OCI-M2 (cell line): ENCODE measurements at regions not wholly inside any gene's neighbourhood (a gene's known extent, or its start where the extent isn't known, plus 50 kb on each side); places are given as distances from the start of the nearest gene placed in this dataset.
"Not testable (repeated sequence)": the region's sequence is repeated elsewhere in the genome, so short reads cannot be mapped to it uniquely, and the experiment has no call there.

Source experiments
- DNase-seq: peaks from one replicate; lab custom pipeline; 2025; ENCODE audit not compliant: unreplicated experiment; lab: John Stamatoyannopoulos, UW

DNA sequence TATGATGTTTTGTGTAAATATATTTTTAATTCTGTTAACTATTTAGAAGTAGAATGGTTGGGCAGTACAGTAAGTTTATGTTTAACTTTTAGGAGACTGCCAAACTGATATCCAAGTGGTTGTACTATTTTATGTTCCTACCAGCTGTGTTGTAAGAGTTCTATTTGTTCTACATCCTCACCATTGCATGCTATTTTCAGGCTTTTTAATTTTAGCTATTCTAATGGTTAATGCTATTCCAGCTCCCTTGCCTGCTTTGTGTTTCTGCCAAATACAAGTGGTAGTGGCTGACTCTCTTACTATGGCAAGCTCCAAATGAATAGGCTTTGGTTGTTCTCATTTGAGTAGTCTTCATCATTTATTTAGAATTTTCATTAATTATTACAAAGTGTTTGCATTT is 476.4 kb downstream of the KIF4B start:
- DNase-seq, result no peak

DNA sequence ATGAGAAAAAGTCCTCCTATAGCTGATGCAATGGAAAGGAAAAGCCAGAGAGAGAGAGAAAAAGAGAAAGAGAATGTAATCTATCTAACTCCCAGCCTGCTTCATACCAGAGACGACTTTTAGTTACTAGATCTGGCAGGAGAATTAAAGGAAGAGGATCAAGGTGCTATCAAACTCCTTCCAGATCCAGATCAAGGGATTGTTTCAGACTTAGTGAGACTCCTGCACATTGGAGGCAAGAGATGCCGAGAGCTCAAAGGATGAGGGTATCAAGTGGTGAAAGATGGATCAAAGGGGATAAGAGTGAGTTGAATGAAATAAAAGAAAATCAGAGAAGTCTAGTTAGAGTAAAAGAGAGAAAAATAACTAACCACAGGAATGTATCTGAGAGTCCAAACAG is 478.6 kb downstream of the KIF4B start:
- DNase-seq, result no peak

DNA sequence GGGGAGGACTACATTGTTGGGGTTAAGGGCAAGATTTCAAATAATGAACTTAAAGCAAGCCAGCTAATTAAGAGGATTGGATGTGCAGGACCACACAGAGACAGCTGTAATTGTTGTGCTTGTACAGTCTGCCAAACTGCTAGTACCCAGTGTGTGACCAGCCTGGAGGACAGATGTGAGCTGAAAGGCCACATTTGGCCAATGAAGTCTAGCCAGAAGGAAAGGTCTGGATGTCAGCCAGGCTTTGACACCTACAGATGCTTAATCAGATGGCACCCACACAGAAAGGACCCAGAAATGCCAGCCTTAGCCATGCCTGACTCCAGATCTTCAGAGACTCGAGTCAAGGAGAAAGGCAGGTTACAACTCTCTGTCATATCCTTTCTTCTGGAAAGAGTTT is 491.1 kb downstream of the KIF4B start:
- DNase-seq, result no peak

DNA sequence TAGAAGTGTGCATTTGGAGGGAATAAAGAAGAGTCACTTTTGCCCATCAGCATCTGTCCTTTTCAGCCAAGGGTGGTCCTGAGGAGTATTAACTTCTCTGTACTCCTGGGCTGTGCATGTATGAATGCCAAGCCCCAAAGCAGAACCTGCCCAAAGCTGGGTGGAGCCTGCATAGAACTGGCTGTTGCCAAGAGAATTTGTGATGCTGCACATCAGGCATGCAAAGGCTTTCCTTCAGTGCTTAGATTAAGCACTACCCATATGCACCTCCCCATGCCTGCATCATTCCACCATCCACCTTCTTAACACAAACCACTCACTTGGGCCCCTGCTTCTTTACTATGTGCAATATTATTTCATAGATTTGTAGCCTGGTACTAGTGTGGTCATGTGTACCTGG is 493.8 kb downstream of the KIF4B start:
- DNase-seq, result no peak

DNA sequence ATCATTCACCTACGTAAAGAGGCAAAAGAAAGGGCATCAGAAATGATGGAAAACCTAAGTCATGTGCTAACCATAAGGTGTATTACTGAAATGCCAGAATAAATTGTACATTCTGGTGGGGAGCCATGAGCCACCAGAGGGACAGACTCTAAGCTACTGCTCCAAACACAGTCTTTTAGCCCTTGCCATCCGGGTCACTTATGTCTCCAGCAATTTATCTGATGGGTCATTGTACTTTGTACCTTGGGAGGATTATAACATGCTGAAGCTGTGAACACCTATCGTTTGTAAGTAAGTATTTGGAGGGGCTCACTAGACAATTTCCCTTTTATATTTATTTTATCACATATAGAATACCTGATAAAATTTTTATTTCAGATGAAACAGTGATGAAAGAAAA is 495.1 kb downstream of the KIF4B start:
- DNase-seq, result no peak

DNA sequence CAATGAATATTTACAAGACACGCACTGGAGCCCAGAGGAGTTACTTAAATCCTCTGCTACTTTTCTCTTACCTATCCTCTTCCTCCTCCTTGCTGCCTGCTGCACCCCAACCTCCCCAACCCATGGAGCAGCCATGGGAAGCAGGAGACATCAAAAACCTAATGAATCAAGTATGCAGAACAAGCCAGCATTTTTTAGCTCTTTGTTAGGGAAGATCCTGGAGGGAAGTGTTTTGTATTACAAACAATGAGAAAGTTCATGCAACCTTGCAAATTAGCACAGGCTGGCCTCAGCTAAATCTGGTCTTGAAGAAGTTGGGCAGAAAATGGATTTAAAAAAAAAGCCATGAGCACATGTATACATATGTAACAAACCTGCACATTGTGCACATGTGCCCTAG is 498.8 kb downstream of the KIF4B start:
- DNase-seq, result no peak

DNA sequence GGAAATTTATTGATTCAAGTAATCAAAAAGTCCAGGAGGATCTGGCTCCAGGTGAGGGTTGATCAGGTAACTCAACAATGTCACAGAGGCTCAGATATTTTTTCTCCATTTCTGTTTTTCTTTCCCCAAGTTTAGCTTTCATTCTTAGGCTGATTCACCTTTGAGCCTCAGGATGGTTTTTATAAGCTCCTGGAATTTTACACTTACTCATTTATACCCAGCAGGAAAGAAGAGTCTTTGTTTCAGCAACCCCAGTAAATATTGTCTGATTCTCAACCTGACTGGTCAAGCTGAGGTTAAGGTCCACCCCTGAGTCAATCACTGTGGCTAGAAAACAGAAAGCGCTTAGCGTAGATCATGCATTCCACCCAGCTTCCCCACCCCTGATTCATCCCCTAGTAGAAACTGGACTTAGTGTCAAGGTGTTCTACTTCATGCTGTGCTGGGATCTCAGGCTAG is 500.6 kb downstream of the KIF4B start:
- no peak for DNase-seq

DNA sequence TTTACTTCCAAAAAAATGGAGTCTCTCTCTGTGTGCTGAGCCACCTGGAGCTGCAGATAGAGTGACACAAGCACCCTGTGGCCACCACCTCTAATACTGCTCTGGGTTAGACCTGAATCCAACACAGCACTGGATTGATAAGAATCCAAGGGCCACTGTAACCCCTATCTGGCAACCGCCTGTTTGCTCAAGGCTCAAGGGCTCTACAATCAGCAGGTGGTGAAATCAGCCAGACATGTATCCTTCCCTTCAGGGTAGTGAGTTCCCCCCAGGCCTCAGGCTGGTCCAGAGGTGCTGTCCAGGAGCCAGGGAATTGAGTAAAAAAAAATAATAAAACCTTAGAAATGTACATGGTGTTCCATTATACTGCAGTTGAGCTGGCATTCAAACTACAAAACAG is 509.0 kb downstream of the KIF4B start:
- no peak for DNase-seq

DNA sequence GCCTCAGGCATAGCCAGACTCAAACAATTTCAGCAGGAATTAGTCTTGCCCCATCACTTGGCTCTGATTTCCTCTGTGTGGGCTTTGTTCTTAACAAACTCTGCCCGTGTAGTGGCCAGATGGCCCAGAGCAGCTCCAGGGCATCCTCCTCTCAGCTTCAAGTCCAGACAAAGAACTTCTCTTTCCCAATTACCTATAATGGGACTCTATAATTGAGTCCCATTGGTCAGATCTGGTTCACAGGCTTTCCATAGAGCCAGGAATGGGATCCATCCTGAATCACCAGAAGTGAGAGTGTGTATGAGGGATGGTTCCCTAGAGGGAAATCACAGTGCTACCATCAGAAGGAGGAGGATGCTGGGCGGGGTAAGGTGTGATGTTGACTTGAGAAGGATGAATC is 515.8 kb downstream of the KIF4B start:
- no peak for DNase-seq

DNA sequence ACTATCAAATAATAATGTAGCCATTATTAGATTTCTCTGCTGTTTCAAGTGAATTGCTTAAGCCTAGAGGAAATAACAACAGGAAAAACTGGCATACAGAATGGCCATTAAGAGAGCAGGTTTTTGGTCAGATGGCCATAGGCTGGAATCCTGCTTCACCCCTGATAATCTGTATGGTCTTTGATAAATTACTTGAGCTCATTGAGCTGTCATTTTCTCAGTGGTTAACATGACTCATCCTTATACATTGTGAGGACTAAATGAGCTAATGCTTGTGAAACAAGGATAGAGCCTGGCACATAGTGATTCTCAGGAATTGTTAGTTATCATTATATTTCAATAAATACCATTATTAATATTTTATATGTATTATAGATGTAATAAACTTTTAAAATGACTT is 516.5 kb downstream of the KIF4B start:
- no peak for DNase-seq

DNA sequence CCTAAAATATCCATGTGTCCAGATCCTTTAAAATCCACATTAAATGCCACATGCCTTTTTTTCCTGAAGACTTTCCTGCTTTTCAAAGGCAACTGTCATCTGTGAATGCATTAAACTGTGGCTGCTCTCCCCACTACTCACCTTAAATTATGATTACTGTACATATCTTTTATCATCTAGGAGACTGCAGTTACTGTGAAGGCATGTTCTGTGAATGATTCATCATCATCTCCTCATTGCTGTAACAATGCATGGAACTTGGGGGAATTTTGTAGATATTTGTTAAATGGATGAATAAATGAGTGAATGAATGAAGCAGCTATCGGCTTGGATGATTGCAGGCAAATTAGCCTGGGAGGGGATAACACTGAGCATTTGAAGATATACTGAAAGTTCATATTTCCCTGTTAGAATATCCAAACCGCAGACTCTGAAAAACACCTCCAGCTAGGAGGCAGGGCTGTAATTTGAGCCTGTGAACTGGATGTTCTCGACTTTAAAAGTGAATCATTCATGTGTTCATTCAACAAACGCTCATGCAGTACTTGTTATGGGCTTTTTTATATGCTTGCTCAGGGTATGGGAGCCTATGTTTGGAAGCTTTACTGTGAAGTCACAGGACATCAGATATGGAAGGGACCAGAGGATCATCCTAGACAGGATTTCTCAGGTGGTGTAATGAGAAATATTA is 519.2 kb downstream of the KIF4B start:
- no peak for DNase-seq

DNA sequence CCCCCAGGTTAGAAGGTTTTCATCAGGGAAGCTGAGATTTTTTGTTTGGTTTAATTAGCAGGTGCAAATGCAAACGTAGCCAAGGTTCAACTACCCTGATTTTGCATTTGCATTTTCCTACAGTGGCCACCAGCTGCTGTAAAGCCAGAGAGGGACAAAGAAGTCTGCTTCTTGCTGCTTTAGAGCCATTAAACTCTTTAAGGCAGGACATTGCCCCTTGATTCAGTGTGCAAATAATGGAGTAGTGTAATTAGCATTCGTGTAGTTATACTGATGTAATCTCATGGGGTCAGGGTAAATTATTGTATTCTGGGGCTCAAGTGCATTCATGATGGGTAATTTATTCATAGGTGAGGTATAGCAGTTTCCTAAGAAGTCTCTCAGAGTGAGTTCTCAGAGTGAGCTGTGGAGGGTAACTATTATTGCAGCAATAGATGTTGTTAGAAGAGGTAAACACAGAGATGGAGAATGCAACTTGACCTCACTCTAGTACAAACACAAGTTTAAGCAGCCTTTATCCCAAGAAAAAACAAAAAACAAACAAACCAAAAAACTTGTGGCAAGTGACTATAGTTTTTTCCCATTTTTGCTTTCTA is 526.5 kb downstream of the KIF4B start:
- DNase-seq, result no peak

DNA sequence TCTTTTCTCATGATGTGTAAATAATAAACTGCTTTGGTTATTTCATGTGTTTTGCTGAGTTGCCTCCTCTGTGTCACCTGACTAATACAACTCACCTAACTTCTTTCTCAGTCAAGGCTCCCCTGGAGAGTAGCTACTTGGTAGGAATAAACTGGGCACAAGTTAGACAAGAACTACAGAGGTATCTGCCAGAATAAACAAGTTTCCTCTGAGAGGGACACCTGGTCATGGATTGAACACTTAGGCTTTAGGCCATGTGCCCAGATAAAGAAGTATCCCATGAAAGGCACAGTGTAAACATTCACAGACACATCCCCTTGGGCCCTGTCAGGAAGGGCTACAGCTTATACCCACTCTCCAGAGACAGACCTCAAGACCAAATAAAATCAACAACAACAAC is 532.5 kb downstream of the KIF4B start:
- no peak for DNase-seq

DNA sequence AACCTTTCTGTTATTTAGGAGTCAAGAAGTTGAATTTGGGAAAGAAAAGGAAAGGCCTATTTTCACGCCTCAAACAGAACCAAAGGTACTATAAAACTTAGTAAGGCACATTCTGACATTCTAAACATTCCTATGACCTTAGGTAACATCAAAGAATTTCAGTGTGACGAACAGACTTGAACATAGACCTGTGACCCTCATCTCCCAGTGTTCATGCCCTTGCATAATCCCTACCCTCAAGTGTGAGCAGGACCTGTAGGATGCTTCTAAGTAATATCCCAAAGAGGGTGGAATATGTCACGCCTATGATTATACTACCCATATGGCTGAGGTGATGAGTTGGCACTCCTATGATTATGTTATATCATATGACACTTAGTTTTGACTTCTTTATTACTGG is 540.9 kb downstream of the KIF4B start:
- no peak for DNase-seq

DNA sequence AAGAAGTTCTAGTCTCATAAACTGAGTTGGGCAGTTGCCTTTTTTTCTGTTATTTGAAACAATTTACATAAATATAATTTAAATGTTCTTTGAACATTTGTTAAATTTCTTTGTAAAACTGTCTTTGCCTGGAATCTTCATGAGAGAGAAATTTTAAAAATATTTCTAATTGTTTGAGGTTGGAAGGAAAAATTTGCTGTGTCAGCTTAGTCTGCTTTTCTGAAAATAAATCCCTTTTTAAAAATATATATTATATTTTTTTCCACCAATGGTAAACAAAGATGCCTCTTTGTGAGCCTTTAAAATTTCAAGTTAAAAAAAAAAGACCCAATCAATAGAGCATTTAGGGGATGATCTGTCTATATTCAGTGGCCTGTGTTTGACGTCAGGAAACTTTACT is 542.7 kb downstream of the KIF4B start:
- no peak for DNase-seq

DNA sequence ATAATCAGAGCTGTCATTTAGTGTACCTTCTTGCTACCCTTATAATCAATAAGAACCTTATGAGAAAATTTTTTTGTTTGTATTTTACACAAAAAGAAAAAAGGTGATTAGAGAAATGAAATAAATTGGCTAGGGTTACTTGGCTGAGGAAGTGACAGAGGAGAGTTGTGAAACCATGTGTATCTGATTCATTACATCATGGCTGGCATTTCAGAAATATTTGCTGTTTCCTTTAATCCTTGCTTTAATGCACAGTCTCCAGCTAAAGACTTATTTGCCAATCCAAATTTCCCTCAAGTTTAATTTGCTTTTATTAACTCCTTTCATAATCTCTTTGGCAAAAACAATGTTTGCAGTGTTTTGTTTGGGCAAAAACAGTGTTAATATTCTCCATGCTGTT is 543.1 kb downstream of the KIF4B start:
- no peak for DNase-seq

DNA sequence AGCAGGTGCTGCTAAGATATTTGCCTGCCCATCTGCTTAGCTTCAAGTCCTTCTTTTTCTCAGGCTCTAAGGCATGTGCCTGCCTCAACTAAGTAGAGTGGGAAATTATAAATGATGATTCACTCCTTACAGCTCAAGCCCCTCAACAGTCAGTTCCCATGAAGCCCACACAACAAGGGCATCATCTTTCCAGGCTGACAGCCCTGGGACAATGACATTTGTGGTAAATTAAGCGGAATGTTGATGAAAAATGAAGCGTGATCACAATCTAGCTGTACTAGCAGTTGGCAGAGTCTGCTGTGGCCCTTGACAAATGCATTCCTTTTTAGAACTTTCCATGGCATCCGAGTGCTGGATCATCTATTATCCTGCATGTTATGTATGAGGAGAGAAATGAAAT is 548.6 kb downstream of the KIF4B start:
- DNase-seq, result no peak

DNA sequence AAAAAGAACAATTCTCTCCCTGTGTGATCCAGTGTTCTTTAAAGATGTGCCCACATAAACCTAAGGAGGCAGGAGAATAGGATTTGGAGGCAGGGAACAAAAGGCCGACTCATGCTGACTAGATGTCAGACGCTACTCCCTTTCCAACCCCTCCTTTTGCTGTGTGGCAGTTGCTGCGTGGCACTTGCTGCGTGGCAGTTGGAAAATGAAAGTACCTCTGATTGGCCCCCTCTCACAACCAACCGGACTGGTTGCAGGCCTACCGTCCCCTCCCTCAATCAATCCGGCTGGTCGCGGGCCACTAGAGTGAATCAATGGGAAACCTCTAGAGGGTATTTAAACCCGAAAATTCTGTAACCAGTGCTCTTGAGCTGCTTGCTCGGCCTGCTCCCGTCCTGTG is 551.0 kb downstream of the KIF4B start:
- DNase-seq, result no peak

DNA sequence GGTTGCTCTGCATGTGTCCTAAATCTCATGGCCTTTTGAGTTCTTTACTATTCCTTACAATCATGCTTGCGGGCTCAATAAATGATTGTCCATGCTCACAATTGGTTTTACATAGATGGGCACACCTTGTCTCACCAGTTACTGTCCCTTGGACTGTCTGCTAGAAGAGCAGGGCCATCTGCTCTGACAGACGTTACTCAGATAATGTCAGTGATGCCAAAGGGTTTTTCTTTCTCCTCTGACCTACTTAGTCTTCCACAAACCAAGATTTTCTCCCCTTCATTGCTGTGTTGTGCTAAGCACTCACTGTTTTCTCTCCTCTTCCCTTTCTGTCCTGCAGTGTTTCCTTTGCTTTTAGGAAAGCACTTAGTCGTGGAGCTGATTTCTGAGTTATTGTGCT is 562.3 kb downstream of the KIF4B start:
- no peak for DNase-seq

DNA sequence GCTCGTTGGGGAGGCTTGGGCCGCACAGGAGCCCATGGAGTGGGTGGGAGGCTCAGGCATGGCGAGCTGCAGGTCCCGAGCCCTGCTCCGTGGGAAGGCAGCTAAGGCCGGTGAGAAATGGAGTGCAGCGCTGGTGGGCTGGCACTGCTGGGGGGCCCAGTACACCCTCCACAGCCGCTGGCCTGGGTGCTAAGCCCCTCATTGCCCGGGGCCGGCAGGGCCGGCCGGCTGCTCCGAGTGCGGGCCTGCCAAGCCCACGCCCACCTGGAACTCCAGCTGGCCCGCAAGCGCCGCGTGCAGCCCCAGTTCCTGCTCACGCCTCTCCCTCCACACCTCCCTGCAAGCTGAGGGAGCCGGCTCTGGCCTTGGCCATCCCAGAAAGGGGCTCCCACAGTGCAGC is 573.3 kb downstream of the KIF4B start:
- DNase-seq, result not testable (repeated sequence)

DNA sequence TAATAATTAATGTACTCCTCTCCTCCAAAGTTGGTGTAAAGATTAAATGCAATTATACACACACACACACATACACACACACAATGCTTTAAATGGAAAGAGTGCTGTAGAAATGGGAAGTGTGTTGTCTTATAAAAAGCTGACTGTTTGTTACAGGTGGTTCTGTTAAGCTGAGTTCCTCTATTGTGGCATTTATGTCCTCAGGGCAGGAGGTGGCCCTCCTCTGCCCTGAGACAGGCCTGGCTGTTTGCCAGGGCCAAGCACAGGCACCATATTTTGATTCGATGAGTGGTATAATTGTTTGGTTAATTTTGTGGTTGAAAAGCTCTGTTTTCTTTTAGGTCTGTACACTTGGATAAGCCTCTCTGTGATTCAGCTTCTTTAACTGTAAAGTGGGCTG is 573.9 kb downstream of the KIF4B start:
- no peak for DNase-seq

DNA sequence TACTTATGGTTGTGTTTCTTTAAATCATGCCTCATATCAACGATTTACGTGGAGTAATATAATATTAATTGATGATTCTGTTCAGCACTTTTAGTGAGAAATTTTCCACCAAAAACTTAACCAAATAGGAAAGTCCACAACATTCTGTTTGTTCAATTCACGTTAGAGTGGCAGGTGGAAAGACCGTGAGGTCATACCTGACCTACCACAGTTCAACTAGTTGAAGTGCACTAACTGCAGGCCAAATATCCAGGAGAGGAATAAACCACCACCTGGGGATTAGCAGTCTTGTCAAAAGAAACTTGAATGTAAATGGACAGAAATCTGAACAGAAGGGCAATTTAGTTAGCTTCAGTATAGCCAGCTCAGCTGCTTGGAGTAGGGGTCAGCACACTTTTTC is 577.7 kb downstream of the KIF4B start:
- DNase-seq, result no peak

DNA sequence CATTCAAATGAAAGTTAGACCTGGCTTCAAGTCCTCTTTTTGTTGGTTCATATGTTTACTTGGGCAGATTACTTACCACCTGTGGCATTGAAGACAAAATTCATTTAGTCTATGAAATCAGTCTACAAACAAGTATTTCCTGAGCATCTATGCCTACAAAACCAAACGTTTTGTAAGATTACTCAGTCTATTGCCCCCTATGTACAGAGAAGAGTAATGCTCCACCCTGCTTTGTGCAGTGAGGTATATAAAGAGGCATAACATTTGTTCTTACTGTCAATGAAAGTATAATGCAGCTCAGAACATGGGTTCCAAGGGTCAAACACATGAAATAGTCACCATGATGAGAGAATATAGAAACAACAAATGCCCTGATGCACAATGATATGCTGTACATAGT is 580.7 kb downstream of the KIF4B start:
- DNase-seq, result no peak
